ENCODE measurements at regions not wholly inside any gene's neighbourhood (a gene's known extent, or its start where the extent isn't known, plus 50 kb on each side); places are given as distances from the start of the nearest gene placed in this dataset.

- TF ChIP-seq CTCF (conservative IDR thresholded peaks at IDR 0.05), result no peak
- TF ChIP-seq EZH2 (IDR thresholded peaks at IDR 0.05; ENCODE audit: low read depth), result no peak
These were observed 152.8 kb upstream of the IRX6 start for GRCh38 chr16:55171241-55171640.
